A673 (cell line): ENCODE measurements at regions not wholly inside any gene's neighbourhood (a gene's known extent, or its start where the extent isn't known, plus 50 kb on each side); places are given as distances from the start of the nearest gene placed in this dataset.

Experiments used
- EZH2 ChIP-seq: fragments of 200-600 bp; sonication (generic); IDR thresholded peaks from 2 replicates; pipeline ENCODE4 v1.6.1; 2017; ENCODE audit warnings: borderline replicate concordance, low read depth, mild to moderate bottlenecking, mixed read lengths, antibody characterized with exemption, low read length; ENCODE audit not compliant: poor library complexity, severe bottlenecking
- TF ChIP-seq, protein P1 (sequence below): fragments of 300-800, 200-600 bp; sonication (generic); conservative IDR thresholded peaks from 2 replicates; pipeline ENCODE4 v1.5.1; 2017; ENCODE audit warnings: low read depth, mild to moderate bottlenecking, antibody characterized with exemption, low read length, moderate library complexity, mixed read lengths

DNA sequence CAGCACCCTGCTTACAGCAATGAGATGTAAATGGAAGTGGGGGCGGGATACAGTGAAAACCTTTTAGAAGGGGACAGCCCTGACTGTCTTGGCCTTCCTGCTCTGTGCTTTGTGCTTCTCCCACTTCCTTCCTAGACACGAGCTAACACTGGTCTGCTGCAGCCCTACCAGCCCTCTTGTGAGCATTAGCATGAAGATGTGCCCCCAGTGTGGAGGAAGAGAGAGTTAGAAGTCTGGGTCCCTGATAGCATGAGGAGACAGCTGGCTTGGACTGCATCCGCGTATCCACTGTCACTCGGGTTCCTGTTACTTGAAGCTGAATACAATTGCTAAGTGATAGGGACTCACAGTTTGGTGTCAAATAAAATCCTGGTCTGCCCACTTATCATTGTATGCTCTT lies 248.1 kb upstream of the SOX5 start:
- TF ChIP-seq, protein P1, sequence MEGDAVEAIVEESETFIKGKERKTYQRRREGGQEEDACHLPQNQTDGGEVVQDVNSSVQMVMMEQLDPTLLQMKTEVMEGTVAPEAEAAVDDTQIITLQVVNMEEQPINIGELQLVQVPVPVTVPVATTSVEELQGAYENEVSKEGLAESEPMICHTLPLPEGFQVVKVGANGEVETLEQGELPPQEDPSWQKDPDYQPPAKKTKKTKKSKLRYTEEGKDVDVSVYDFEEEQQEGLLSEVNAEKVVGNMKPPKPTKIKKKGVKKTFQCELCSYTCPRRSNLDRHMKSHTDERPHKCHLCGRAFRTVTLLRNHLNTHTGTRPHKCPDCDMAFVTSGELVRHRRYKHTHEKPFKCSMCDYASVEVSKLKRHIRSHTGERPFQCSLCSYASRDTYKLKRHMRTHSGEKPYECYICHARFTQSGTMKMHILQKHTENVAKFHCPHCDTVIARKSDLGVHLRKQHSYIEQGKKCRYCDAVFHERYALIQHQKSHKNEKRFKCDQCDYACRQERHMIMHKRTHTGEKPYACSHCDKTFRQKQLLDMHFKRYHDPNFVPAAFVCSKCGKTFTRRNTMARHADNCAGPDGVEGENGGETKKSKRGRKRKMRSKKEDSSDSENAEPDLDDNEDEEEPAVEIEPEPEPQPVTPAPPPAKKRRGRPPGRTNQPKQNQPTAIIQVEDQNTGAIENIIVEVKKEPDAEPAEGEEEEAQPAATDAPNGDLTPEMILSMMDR: no peak
- no peak for TF ChIP-seq EZH2
